GM13976 (cell line): ENCODE measurements at regions not wholly inside any gene's neighbourhood (a gene's known extent, or its start where the extent isn't known, plus 50 kb on each side); places are given as distances from the start of the nearest gene placed in this dataset.

Source experiments
- DNase-seq: peaks from one replicate; pipeline ENCODE4 v3.0.0; 2012; ENCODE audit warnings: low spot score
- CTCF ChIP-seq: IDR thresholded peaks from 2 replicates; pipeline ENCODE4 v1.5.1; 2012; ENCODE audit warnings: borderline replicate concordance, mild to moderate bottlenecking; ENCODE audit not compliant: insufficient read depth; ENCODE audit errors: extremely low read depth, missing control alignments, control extremely low read depth
- in situ Hi-C: fragments of 300-500 bp; cut with MboI; formaldehyde crosslinking; loops from one replicate; pipeline ENCODE4 v1.12.0; 2022; ENCODE audit warnings: low sequenced_read_pairs, mixed read lengths, inconsistent platforms; ENCODE audit not compliant: unreplicated experiment

GRCh38 chr17:79500745-79501618 lies 109.9 kb downstream of the RBFOX3 start:
- in situ Hi-C loops = no loop called here
- DNase-seq = no peak
- TF ChIP-seq CTCF = no peak

GRCh38 chr17:79498854-79499253 lies 112.0 kb downstream of the RBFOX3 start:
- in situ Hi-C loops = no loop called here
- no peak for TF ChIP-seq CTCF
- DNase-seq = no peak

GRCh38 chr17:79497777-79498348 lies 113.0 kb downstream of the RBFOX3 start:
- no peak for TF ChIP-seq CTCF
- in situ Hi-C loops = no loop called here
- DNase-seq = no peak

- in situ Hi-C loops = no loop called here
- DNase-seq = no peak
- no peak for TF ChIP-seq CTCF
These were observed 114.3 kb downstream of the RBFOX3 start for GRCh38 chr17:79496422-79497005.

- TF ChIP-seq CTCF = no peak
- in situ Hi-C loops = no loop called here
- DNase-seq = no peak
These were observed 115.2 kb downstream of the RBFOX3 start for GRCh38 chr17:79495665-79496064.

GRCh38 chr17:79491006-79491405 lies 119.8 kb downstream of the RBFOX3 start:
- TF ChIP-seq CTCF = no peak
- in situ Hi-C loops = no loop called here
- DNase-seq = no peak
